Progenitor cell of endocrine pancreas (in vitro differentiated cells): ENCODE measurements at regions not wholly inside any gene's neighbourhood (a gene's known extent, or its start where the extent isn't known, plus 50 kb on each side); places are given as distances from the start of the nearest gene placed in this dataset.

Source experiments
- DNase-seq: peaks from one replicate; pipeline ENCODE4 v3.0.0; 2021; ENCODE audit warnings: low spot score; ENCODE audit not compliant: unreplicated experiment
- H3K27ac Mint-ChIP-seq: 2 replicates; pipeline ENCODE4 v1.8.0; 2021; ENCODE audit warnings: mild to moderate bottlenecking, moderate library complexity, mixed read lengths
- H3K27me3 Mint-ChIP-seq: 2 replicates; pipeline ENCODE4 v1.8.0; 2021; ENCODE audit warnings: mixed read lengths
- H3K36me3 Mint-ChIP-seq: 2 replicates; pipeline ENCODE4 v1.8.0; 2022; ENCODE audit warnings: mixed read lengths; ENCODE audit not compliant: insufficient read depth
- H3K4me1 Mint-ChIP-seq: 2 replicates; pipeline ENCODE4 v1.8.0; 2021; ENCODE audit warnings: low read depth, mixed read lengths
- H3K4me3 Mint-ChIP-seq: 2 replicates; pipeline ENCODE4 v1.8.0; 2021; ENCODE audit warnings: low read depth, mild to moderate bottlenecking, moderate library complexity, mixed read lengths
- H3K9me3 Mint-ChIP-seq: 2 replicates; pipeline ENCODE4 v1.8.0; 2021; ENCODE audit warnings: low read depth, mixed read lengths
- TF ChIP-seq, protein P1 (sequence below): fragments of 200-600 bp; sonication (generic); IDR thresholded peaks from one replicate; pipeline ENCODE4 v1.5.0; 2021; ENCODE audit warnings: antibody characterized with exemption, mild to moderate bottlenecking; ENCODE audit not compliant: unreplicated experiment

DNA sequence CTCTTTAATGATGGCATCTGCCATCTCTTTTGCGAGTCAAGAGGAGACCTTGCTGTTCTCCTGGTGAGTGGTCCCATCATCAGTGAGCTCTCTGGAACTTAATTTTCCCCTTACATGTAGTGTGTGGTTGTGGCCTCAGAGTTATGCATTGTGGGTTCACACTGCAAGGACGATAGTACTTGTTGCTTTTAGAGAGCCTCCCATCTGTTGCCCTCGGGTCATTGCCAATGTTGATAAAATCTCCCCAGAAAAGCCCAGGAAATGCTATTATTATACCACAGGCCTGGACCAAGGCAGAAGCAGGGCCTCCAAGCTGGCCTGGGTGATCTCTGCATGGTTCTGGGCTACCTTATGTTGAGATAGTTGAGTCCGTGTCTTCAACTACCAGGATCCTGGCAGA is 241.6 kb downstream of the BMP7 start:
- Mint-ChIP-seq H3K27me3 (peaks cover 44% of the 10 kb centered on the region), H3K36me3 (no peaks in the 10 kb centered on the region), H3K4me1 (no peaks in the 10 kb centered on the region), H3K4me3 (no peak overlapping the region), H3K9me3 (no peaks in the 10 kb centered on the region), H3K27ac (no peak overlapping the region)
- TF ChIP-seq, protein P1, sequence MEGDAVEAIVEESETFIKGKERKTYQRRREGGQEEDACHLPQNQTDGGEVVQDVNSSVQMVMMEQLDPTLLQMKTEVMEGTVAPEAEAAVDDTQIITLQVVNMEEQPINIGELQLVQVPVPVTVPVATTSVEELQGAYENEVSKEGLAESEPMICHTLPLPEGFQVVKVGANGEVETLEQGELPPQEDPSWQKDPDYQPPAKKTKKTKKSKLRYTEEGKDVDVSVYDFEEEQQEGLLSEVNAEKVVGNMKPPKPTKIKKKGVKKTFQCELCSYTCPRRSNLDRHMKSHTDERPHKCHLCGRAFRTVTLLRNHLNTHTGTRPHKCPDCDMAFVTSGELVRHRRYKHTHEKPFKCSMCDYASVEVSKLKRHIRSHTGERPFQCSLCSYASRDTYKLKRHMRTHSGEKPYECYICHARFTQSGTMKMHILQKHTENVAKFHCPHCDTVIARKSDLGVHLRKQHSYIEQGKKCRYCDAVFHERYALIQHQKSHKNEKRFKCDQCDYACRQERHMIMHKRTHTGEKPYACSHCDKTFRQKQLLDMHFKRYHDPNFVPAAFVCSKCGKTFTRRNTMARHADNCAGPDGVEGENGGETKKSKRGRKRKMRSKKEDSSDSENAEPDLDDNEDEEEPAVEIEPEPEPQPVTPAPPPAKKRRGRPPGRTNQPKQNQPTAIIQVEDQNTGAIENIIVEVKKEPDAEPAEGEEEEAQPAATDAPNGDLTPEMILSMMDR = no peak
- no peak for DNase-seq

DNA sequence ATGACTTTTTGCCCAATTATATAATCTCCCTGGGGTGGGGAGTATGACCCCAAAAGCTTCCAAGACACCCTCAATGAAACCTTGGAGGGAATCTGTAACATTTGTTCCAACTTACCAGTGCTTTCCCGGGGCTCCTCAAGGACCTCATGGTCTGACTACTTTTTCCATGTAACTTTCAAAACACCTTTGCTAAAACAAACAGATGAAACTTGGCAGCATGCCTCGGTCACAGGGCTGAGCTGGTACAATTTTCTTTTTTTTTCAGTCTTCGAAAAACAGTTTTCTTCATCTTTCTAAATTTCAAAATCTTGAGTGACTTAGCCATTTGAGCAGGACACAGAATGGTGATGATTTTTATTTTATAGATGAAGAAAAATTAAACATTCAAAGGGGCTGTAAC is 241.2 kb downstream of the BMP7 start:
- DNase-seq = no peak
- Mint-ChIP-seq H3K27me3 (peaks cover 40% of the 10 kb centered on the region), H3K9me3 (no peaks in the 10 kb centered on the region), H3K27ac (no peak overlapping the region), H3K4me1 (no peaks in the 10 kb centered on the region), H3K36me3 (no peaks in the 10 kb centered on the region), H3K4me3 (no peak overlapping the region)
- TF ChIP-seq, protein P1 = no peak

DNA sequence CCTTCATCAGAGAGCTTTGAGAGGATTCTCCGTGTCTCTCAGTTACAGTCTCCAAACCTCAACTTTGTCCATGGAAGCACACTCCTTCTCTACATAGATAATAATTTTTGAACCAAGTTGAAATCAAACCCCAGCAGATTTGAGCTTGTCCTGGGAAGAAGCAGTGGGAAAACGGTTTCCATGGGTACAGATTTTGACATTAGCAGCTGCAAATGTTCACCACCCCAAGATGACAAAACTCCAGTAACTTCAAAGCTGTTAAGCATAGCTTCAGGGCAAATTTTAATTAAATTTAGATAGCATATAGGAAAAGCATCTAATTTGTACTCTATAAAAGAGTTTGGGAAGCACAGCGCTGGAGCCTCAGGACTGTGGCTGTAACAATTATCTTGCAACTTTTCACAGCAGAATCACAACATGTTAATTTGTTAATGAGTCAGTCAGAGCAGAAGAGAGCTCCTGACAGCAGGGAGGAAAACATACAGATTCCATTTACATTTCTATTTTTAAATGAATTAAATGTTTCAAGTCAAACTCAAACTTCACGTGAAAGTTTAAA is 240.7 kb downstream of the BMP7 start:
- Mint-ChIP-seq H3K4me1 (no peaks in the 10 kb centered on the region), H3K27ac (no peak overlapping the region), H3K9me3 (no peaks in the 10 kb centered on the region), H3K4me3 (no peak overlapping the region), H3K27me3 (peaks cover 36% of the 10 kb centered on the region), H3K36me3 (no peaks in the 10 kb centered on the region)
- TF ChIP-seq, protein P1 = no peak
- DNase-seq = no peak

DNA sequence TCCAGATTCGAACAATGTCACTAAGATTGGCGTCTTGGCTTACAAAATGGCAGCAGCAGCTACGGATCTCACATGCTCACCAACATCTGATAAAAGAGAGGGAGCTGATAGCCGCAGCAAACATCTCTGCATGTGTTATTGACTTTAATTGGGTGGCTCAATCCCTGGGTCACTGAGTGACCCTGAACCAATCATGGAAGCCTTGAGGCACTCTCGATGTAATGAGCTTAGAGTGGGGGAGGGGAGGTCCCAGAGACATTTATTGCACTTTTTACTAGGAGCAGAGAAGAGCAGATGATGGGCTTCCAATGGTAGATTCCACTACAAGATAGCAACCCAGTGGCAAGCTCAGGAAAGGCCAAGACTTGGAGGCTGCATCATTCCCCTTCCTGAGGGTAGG is 238.7 kb downstream of the BMP7 start:
- Mint-ChIP-seq H3K9me3 (no peaks in the 10 kb centered on the region), H3K27me3 (peaks cover 28% of the 10 kb centered on the region), H3K27ac (no peak overlapping the region), H3K4me1 (no peaks in the 10 kb centered on the region), H3K4me3 (no peak overlapping the region), H3K36me3 (no peaks in the 10 kb centered on the region)
- TF ChIP-seq, protein P1 = no peak
- DNase-seq = no peak

DNA sequence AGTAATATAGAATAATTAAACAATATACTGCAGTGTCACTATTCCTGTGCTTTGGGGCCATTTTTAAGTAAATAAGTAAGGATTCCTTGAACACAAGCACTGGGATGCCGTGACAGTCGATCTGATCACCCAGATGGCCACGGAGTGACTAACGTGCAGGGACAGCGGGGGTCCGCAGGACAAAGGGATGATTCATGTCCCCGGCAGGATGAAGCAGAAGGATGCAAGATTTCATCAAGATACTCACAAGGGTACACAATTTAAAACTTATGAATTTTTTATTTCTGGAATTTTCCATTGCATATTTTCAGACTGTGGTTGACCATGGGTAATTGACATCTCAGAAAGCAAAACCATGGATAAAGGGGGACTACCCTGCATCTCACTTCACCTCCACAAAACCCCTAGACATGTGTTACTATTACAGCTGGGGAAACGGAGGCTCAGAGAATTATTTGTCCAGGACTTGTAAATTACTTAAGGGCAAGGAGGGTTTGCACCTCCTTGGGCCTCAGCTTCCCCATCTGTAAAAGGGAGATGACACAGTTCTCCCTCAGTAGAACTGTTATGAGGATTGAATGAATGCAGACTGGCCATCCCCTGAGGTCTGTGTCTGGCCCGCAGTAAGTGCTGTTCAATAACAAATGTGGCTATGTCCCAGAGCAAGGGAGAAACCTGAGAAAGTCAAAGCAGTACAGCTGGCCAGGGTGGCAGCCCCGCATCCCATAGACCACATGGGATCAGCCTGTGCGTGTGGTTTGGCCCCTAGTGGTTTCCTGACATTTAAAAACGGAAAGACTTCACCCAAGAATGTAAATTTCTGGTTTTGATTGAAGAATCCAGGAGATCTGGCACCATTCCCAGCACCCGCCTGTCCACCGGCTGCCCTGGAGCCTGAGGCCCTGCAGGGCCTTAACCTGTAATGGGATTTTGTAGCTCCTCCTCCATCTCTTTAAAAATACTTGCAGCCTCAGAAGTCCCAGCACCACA is 235.5 kb downstream of the BMP7 start:
- Mint-ChIP-seq H3K27me3 (peaks cover 35% of the 10 kb centered on the region), H3K4me3 (no peak overlapping the region), H3K27ac (no peak overlapping the region), H3K9me3 (no peaks in the 10 kb centered on the region), H3K36me3 (no peaks in the 10 kb centered on the region), H3K4me1 (no peaks in the 10 kb centered on the region)
- no peak for DNase-seq
- TF ChIP-seq, protein P1 = no peak
